NOMO-1 treated with dmso at 0.1 percent for 144 hours (cell line): ENCODE measurements at regions not wholly inside any gene's neighbourhood (a gene's known extent, or its start where the extent isn't known, plus 50 kb on each side); places are given as distances from the start of the nearest gene placed in this dataset.

ENCODE experiments used
- DNase-seq: peaks from one replicate; lab custom pipeline; 2025; ENCODE audit not compliant: unreplicated experiment; lab: John Stamatoyannopoulos, UW

GRCh38 chr12:96132819-96133218 lies 61.4 kb upstream of the ELK3 start:
- DNase-seq, result peak; percentile 27

DNA sequence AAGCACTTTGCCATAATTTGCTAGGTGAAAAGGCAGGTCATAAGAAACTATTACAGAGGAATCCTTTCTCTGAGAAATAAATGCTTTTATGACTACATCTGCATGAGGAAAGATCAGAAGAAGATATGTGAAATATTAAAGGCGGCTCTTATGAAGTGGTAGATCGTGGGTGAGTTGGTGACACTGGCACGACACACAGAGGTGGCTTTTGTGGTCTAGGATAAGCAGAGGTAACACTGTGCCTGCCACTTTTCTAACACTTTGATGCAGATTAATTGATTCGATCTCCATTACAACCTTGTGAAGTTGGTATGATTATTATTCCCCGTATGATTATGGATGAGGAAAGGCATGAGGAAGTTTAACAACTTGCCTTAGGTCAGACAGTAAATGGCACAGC lies 60.0 kb upstream of the ELK3 start:
- DNase-seq, result no peak

DNA sequence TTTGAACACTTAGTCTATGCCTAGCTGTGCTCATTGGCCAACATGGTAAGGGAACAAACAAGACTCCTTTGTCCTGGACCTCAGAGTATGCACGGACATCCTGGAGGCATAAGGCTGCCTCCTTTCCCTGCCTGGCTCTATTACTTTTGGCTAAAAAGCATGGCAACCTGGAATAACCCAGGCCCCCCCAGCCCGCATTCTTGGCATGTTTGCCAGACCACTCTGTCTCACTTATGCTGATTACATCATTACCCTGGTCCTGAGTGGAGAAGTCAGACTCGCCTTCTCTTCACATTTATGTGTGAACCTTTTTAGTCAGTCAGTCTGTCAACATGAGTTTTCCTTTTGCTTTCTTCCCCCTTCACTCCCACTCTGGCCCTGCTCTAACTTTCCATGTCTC lies 58.0 kb upstream of the ELK3 start:
- no peak for DNase-seq

DNA sequence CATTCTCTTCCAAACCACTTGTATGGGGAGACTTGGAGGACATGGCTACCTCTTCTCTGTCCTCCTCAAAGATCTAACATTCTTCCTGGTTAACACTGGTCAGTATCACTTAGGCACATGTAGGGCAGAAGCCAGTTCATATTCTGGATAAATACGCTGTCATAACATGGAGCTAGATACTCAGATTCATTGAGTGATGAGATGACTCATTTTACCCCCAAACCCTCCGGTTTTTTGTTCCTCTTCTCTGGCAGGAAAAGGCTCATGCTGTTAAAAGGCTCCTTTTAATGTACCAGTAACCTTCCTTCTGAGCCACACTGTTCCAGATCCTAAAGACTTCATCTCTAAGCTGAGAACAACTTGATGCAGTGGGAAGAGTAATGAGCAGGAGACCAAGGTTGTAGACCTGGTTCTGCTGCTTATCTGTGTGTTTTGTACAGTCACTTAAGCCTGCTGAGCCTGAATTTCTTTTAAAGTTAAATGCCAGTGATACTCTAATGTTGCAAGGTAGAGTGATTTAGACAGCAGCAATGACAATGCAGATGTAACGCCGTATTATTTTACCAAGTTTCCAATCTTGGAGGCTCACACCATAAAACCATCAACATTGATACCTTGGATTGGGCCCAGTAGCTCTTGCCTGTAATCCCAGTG lies 57.3 kb upstream of the ELK3 start:
- DNase-seq, result no peak

- no peak for DNase-seq
Measured at GRCh38 chr12:96140174-96140573, 54.0 kb upstream of the ELK3 start.

- DNase-seq, result no peak
Measured at GRCh38 chr12:96141216-96141912, 52.8 kb upstream of the ELK3 start.

GRCh38 chr12:96143392-96143791 lies 50.8 kb upstream of the ELK3 start:
- peak; percentile 67 for DNase-seq

DNA sequence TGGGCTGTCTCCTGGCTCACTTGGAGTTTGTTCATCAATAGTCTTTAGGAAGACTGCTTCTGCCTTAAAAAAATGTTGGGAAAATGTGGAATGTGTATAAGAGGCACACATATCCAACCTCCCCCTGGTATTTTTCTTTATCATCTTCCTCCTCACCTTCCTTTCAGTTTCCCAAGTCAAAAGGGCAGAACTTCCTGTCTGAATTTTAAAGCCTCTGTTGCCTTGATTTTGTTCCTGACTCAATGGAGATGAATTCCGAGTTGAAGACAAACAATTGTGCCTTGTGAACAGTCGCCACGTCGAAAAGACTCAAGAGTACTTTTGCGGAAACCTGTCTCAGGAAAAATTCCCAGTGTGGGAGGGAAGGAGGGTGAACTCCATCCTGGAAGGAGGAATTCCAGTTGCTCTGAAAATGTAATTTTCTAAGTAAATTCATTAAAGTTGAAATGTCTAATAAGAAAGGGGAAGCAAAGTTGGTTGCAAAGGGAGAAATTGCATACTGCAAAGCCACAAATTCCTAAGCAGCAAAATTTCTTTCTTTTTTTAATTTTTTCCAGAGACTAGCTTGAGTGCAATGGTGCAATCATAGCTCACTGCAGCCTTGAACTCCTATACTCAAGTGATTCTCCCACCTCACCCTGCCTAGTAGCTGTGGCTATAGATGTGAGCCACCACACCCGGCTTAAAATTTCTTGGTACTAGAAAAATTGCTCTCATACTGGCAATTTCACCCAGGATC lies 50.2 kb upstream of the ELK3 start:
- peak; percentile 4 for DNase-seq
